ENCODE measurements at regions not wholly inside any gene's neighbourhood (a gene's known extent, or its start where the extent isn't known, plus 50 kb on each side); places are given as distances from the start of the nearest gene placed in this dataset.

GRCh38 chr12:131375972-131376345, 334.9 kb upstream of the SFSWAP start:
- no peak for TF ChIP-seq POLR2A (IDR thresholded peaks at IDR 0.05; ENCODE audit: extremely low read depth, insufficient read length)
- no peak for TF ChIP-seq CTCF (IDR thresholded peaks at IDR 0.05; ENCODE audit: low read depth, low read length)
- TF ChIP-seq MAX (IDR thresholded peaks at IDR 0.05; ENCODE audit: low read depth, low read length) = no peak

Data from NB4 (cell line).